Neural crest cell (in vitro differentiated cells): ENCODE measurements at regions not wholly inside any gene's neighbourhood (a gene's known extent, or its start where the extent isn't known, plus 50 kb on each side); places are given as distances from the start of the nearest gene placed in this dataset.

ENCODE experiments used
- DNase-seq: peaks from one replicate; pipeline ENCODE4 v3.0.0; 2021; ENCODE audit warnings: low read depth, mixed read lengths, low spot score
- H3K27ac Mint-ChIP-seq: one replicate; pipeline ENCODE4 v1.8.0; 2021; ENCODE audit warnings: mild to moderate bottlenecking, mixed read lengths; ENCODE audit not compliant: unreplicated experiment
- H3K27me3 Mint-ChIP-seq: 2 replicates; pipeline ENCODE4 v1.8.0; 2021; ENCODE audit warnings: low read depth, mild to moderate bottlenecking, mixed read lengths
- H3K36me3 Mint-ChIP-seq: 2 replicates; pipeline ENCODE4 v1.8.0; 2021; ENCODE audit warnings: low read depth, mild to moderate bottlenecking, mixed read lengths
- H3K4me1 Mint-ChIP-seq: 2 replicates; pipeline ENCODE4 v1.8.0; 2021; ENCODE audit warnings: mixed read lengths
- H3K4me3 Mint-ChIP-seq: one replicate; pipeline ENCODE4 v1.8.0; 2021; ENCODE audit warnings: mild to moderate bottlenecking, mixed read lengths
- H3K9me3 Mint-ChIP-seq: 2 replicates; pipeline ENCODE4 v1.8.0; 2021; ENCODE audit warnings: mixed read lengths
- CTCF ChIP-seq: fragments of 200-600 bp; sonication (generic); conservative IDR thresholded peaks from 2 replicates; pipeline ENCODE4 v1.5.0; 2021; ENCODE audit warnings: antibody characterized with exemption, mild to moderate bottlenecking

DNA sequence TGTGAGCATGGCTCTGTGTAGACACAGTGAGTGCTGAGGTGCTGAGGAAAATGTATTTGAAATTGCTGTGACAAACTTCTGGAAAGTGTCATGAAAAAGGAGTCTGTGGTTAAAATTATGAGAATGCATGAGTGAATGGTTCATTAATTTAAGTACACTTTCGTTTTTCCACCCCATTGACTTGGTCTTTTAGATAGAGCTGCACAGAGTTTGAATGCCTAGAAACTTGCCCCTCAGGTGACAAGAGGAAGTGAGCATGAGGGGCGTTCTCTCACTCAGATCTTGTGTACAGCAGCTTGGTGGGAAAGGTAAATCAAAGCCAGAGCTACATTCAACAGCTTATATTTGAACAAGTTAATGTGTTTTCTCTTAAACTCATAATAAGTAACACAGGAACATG, 296.8 kb downstream of the WDR72 start:
- DNase-seq: no peak
- H3K27ac Mint-ChIP-seq: no peak overlapping the region

DNA sequence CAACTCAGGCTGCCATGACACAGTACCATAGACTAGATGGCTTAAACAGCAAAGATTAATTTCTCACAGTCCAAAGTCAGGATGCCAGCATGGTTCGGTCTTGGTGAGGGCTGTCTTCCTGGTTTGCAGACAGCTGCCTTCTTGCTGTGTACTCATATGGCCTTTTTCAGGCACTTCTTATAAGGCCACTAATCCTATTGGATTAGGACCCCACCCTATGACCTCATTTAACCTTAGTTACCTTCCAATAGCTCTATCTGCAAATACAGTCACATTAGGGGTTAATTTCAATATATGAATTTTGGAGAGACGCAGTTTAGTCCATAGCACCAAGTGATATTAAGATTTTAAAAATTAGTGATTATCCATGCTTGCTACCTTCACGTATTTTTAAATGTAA, 297.8 kb downstream of the WDR72 start:
- H3K4me3 Mint-ChIP-seq: no peak overlapping the region
- no peaks in the 10 kb centered on the region for H3K27me3 Mint-ChIP-seq
- H3K4me1 Mint-ChIP-seq: no peaks in the 10 kb centered on the region
- no peaks in the 10 kb centered on the region for H3K9me3 Mint-ChIP-seq
- H3K27ac Mint-ChIP-seq: no peak overlapping the region
- no peak for TF ChIP-seq CTCF
- H3K36me3 Mint-ChIP-seq: no peaks in the 10 kb centered on the region
- no peak for DNase-seq

More for the DNA sequence above, 296.8 kb downstream of the WDR72 start:
- H3K4me1 Mint-ChIP-seq: no peaks in the 10 kb centered on the region
- H3K9me3 Mint-ChIP-seq: no peaks in the 10 kb centered on the region
- no peak overlapping the region for H3K4me3 Mint-ChIP-seq
- no peaks in the 10 kb centered on the region for H3K36me3 Mint-ChIP-seq
- H3K27me3 Mint-ChIP-seq: no peaks in the 10 kb centered on the region
- no peak for TF ChIP-seq CTCF

DNA sequence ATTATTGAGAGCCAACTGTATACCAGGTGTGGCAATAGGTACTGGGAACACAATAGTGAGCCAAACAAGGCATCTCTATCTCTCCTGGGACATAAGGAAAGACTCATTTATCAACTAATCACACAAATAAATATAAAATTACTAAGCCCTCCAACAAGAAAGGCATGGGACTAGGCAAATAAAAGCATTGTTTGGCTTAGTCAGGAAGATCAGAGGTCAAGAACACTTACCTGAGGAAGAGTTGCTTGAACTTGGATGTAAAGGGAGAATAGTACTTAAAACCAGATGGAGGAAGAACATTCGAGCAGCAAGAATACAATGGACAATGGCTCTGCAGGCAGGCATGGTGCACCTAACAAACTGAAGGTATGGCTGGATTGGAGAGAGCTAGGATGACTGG, 300.7 kb downstream of the WDR72 start:
- no peaks in the 10 kb centered on the region for H3K36me3 Mint-ChIP-seq
- no peak for TF ChIP-seq CTCF
- DNase-seq: no peak
- H3K4me3 Mint-ChIP-seq: no peak overlapping the region
- H3K4me1 Mint-ChIP-seq: peaks cover 8% of the 10 kb centered on the region
- H3K9me3 Mint-ChIP-seq: no peaks in the 10 kb centered on the region
- no peak overlapping the region for H3K27ac Mint-ChIP-seq
- no peaks in the 10 kb centered on the region for H3K27me3 Mint-ChIP-seq

DNA sequence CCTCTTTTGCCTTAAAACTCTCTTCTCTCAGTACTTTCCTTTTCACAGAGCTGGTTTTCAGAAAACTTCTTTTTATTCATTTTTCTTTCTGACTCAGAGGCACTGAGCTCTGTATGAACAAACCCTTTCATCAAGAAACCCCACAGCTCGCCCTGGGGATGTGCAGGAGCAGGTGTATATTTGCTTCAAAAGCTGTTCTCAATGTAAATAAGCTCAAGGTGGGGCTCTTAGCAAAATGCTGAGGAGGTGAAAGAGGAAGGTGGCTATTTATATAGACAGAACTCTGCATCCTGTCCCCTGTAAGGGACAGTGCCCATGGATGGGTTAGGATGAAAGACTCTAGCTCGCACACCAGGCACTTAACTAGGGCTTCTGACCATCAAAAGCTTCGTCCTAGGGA, 302.0 kb downstream of the WDR72 start:
- DNase-seq: no peak
- no peak overlapping the region for H3K4me3 Mint-ChIP-seq
- no peaks in the 10 kb centered on the region for H3K27me3 Mint-ChIP-seq
- peaks cover 10% of the 10 kb centered on the region for H3K4me1 Mint-ChIP-seq
- H3K36me3 Mint-ChIP-seq: no peaks in the 10 kb centered on the region
- no peak for TF ChIP-seq CTCF
- no peak overlapping the region for H3K27ac Mint-ChIP-seq
- H3K9me3 Mint-ChIP-seq: no peaks in the 10 kb centered on the region

DNA sequence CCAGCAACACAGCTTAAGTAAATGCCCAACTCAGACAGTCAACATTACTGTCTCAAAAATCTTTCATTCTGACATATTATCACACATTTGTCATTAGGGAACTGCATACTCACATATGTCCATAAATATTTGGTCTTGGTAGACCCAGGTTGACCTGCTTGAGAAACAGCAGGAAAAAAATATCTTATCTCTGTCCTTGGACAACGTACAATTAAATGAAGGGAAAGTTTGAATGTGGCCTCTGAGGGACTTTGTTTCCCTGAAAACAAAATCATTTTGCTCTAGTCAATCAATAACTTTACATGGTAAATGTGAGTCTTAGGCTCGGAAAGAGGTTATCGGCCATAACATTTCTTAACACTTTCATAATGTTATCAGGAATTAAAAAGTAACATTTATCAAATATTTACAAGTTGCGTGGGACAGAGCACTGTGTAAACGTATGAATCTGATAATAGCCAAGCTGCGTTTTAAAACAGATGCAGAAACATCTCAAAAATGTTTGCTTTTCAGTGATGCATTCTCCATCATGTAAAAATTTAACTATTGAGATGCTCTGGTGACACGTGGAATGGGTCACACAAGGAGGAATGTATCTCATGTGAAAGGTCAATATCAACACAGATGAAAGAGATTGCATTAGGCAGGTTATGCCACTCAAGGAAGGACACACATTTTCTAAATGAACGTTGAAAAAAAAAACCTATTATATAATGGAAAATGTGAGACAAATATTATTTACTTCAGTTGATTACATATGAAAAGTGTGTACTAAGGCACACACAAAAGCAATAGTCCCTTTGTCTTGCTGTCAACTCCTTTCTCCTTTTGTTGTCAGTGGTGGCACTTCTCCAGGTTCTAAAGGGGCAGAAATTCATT, 304.4 kb downstream of the WDR72 start:
- no peak overlapping the region for H3K4me3 Mint-ChIP-seq
- peaks cover 10% of the 10 kb centered on the region for H3K4me1 Mint-ChIP-seq
- H3K27me3 Mint-ChIP-seq: no peaks in the 10 kb centered on the region
- peaks cover 3% of the 10 kb centered on the region for H3K9me3 Mint-ChIP-seq
- H3K36me3 Mint-ChIP-seq: no peaks in the 10 kb centered on the region
- no peak for TF ChIP-seq CTCF
- no peak for DNase-seq
- no peak overlapping the region for H3K27ac Mint-ChIP-seq
